ENCODE measurements at regions not wholly inside any gene's neighbourhood (a gene's known extent, or its start where the extent isn't known, plus 50 kb on each side); places are given as distances from the start of the nearest gene placed in this dataset.

GRCh38 chr4:179027569-179027968 lies 1585.3 kb upstream of the AGA start:
- Histone ChIP-seq H3K9me3 (no peaks in the 10 kb centered on the region), H3K27me3 (no peaks in the 10 kb centered on the region), H3K36me3 (no peaks in the 10 kb centered on the region), H3K4me1 (no peaks in the 10 kb centered on the region), H3K27ac (no peak overlapping the region), H3K4me3 (no peak overlapping the region)
- in situ Hi-C loops (cut with MboI; ENCODE audit: low sequenced_read_pairs in 4 of 4) = no loop called here
- TF ChIP-seq CTCF (IDR thresholded peaks at IDR 0.05 in 4 of 5, conservative IDR thresholded peaks at IDR 0.05 in 1 of 5) (no peak), POLR2A (IDR thresholded peaks at IDR 0.05) (no peak)
- intact Hi-C loops (cut with DNase I; ENCODE audit: low total_unique reads) = no loop called here
- ATAC-seq (no peak), DNase-seq (no peak)

- Histone ChIP-seq H3K4me1 (no peaks in the 10 kb centered on the region), H3K4me3 (no peak overlapping the region), H3K36me3 (no peaks in the 10 kb centered on the region), H3K27me3 (no peaks in the 10 kb centered on the region), H3K27ac (no peak overlapping the region), H3K9me3 (no peaks in the 10 kb centered on the region)
- DNase-seq (no peak), ATAC-seq (no peak)
- no peak for TF ChIP-seq CTCF (IDR thresholded peaks at IDR 0.05 in 4 of 5, conservative IDR thresholded peaks at IDR 0.05 in 1 of 5)
- TF ChIP-seq POLR2A (IDR thresholded peaks at IDR 0.05) = no peak
- in situ Hi-C loops (cut with MboI; ENCODE audit: low sequenced_read_pairs in 4 of 4) (no loop called here), intact Hi-C loops (cut with DNase I; ENCODE audit: low total_unique reads) (no loop called here)
Observed at GRCh38 chr4:179028321-179028720, 1586.1 kb upstream of the AGA start.

- no peak for ATAC-seq
- TF ChIP-seq CTCF (IDR thresholded peaks at IDR 0.05 in 4 of 5, conservative IDR thresholded peaks at IDR 0.05 in 1 of 5) (no peak), POLR2A (IDR thresholded peaks at IDR 0.05) (no peak)
- Histone ChIP-seq H3K4me1 (no peaks in the 10 kb centered on the region), H3K27me3 (no peaks in the 10 kb centered on the region), H3K36me3 (no peaks in the 10 kb centered on the region), H3K4me3 (no peak overlapping the region), H3K27ac (no peak overlapping the region), H3K9me3 (no peaks in the 10 kb centered on the region)
- intact Hi-C loops (cut with DNase I; ENCODE audit: low total_unique reads) (no loop called here), in situ Hi-C loops (cut with MboI; ENCODE audit: low sequenced_read_pairs in 4 of 4) (no loop called here)
- no peak for DNase-seq
Observed at GRCh38 chr4:179029683-179030082, 1587.4 kb upstream of the AGA start.

GRCh38 chr4:179040259-179040658 lies 1598.0 kb upstream of the AGA start:
- Histone ChIP-seq H3K9me3 (peaks cover 0 to 4% (median 0%) of the 10 kb centered on the region in 3 donors), H3K27me3 (no peaks in the 10 kb centered on the region), H3K4me3 (no peak overlapping the region), H3K27ac (no peak overlapping the region), H3K36me3 (no peaks in the 10 kb centered on the region), H3K4me1 (no peaks in the 10 kb centered on the region)
- intact Hi-C loops (cut with DNase I; ENCODE audit: low total_unique reads) = no loop called here
- in situ Hi-C loops (cut with MboI; ENCODE audit: low sequenced_read_pairs in 4 of 4) = no loop called here
- no peak for ATAC-seq
- no peak for TF ChIP-seq CTCF (IDR thresholded peaks at IDR 0.05 in 4 of 5, conservative IDR thresholded peaks at IDR 0.05 in 1 of 5)
- DNase-seq = no peak

GRCh38 chr4:179048839-179049453 lies 1606.7 kb upstream of the AGA start:
- in situ Hi-C loops (cut with MboI; ENCODE audit: low sequenced_read_pairs in 4 of 4) = no loop called here
- DNase-seq = no peak

More at GRCh38 chr4:179048839-179049453, 1606.7 kb upstream of the AGA start:
- Histone ChIP-seq H3K9me3 (no peaks in the 10 kb centered on the region), H3K36me3 (no peaks in the 10 kb centered on the region), H3K4me1 (no peaks in the 10 kb centered on the region), H3K27me3 (no peaks in the 10 kb centered on the region), H3K27ac (no peak overlapping the region), H3K4me3 (no peak overlapping the region)
- TF ChIP-seq CTCF (IDR thresholded peaks at IDR 0.05 in 4 of 5, conservative IDR thresholded peaks at IDR 0.05 in 1 of 5) (no peak), POLR2A (IDR thresholded peaks at IDR 0.05) (no peak)
- no peak for ATAC-seq
- intact Hi-C loops (cut with DNase I; ENCODE audit: low total_unique reads) = no loop called here

All from gastrocnemius medialis (tissue), 4 donors.